H54 (cell line): ENCODE measurements at regions not wholly inside any gene's neighbourhood (a gene's known extent, or its start where the extent isn't known, plus 50 kb on each side); places are given as distances from the start of the nearest gene placed in this dataset.

Source experiments
- DNase-seq: peaks from one replicate; pipeline ENCODE4 v3.0.0; 2011; ENCODE audit warnings: low spot score, mixed read lengths; ENCODE audit not compliant: insufficient read length
- FAIRE-seq: peaks from 3 replicates; lab custom pipeline; 2011; peaks lifted over from hg19 to GRCh38; lab: Jason Lieb, UNC
- POLR2A ChIP-seq: IDR thresholded peaks from 2 replicates; pipeline ENCODE4 v1.6.1; 2011; ENCODE audit warnings: low read depth, mild to moderate bottlenecking, low read length

DNA sequence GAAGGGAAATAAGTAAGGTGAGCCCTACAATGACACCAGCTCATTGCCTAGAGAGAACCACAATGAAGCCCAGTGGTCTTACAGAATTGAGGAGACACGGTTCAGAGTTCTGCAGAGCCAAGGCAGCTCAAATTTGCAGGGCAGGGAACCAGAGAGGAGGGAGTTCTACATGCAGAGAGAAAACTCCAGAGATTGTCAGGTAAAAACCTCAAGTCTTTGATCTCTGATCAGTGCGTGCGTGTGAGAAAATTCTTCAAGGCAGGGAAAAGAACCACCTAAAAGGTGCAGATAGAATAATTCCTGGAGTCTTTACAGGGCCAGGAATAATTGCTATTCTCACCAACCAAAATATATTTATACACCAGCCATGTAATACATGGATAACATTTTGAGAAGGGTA lies 88.0 kb upstream of the SNRK start:
- no peak for FAIRE-seq
- no peak for DNase-seq
- TF ChIP-seq POLR2A, result no peak

DNA sequence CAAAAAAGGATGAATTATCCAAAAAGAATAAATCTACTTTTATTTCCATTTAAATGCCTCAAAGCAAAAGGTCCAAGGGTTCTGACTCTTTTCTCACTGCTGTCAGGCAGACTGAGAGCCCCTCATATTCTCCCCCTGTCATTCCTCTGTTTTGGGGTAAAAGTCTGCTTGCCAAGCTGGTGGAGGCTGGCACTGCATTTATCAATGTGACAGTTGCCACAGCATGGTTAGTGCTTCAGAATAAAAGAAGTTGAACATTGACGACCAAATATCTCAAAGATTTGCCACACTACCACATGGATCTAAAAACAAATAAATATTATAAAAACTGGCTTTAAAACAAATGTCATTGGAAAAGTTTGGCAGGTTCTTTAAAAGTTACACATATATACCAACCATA lies 89.2 kb upstream of the SNRK start:
- no peak for DNase-seq
- no peak for TF ChIP-seq POLR2A
- FAIRE-seq, result no peak

DNA sequence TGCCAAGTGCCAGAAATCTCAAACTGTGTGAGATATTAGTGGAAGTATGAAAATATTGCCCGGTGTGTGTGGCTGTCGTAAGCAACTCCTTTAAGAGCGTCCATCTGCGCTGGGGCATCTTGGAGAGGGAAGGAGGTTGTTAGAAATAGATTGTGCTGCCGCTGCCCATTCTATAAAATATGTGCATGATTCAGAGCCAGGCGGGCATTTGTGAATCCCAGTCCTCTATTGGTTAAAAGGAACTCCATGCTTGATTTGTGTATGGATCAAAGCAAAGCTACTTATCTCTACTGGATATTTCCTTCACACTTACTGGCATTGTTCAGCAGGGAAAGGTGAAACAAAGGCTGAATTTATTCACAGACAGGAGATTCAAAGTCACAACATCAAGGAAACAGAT lies 89.6 kb upstream of the SNRK start:
- DNase-seq, result no peak
- no peak for FAIRE-seq
- no peak for TF ChIP-seq POLR2A

DNA sequence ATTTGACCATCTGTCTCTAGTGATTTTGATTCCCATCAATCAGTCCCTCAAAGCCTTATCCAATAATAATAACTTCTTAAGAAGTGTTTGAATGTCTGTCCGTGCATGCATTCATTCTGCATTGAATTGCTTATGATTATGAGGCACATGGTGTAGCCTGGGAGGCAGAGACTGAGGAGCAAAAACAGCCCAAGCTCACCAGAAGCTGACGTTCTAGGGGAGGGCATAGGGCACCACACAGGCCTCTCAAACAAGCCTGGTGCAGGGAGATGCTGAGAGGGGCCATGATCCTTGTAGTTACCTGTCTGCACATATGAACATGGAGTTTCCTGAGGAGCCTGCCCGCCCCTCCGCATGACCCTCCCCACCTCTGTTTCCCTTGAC lies 89.2 kb upstream of the POMGNT2 start:
- FAIRE-seq (no peak), DNase-seq (no peak)
- TF ChIP-seq POLR2A, result no peak

DNA sequence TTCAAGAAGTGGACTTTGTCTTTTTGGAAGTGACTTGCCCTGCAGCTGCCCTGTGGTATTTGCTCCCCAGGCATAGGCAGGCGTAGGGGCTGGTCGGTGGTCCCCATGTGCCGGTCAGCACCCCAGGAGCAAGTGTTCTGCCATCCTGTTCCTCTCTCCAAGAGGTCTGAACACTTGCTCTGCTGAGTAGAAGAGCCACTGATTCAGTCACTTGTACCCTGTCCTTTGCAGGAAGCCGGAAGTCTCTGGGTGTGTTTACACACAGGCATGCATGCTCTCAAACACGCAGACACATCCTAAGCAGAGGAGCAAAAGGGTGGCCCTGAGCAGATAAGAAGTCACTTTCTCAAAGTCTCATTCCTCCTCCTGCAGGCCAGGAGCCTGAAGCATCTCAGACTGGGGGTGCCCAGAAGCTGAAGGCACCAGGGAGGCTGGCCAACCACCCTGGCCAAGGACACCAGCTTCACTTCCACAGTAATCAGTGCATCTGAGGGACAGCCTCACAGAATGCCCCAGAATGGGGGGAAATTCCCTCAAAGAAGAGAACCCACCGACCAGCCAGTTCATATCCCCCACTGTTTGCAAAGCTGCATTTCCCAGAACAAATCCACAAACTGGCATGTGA lies 88.7 kb upstream of the POMGNT2 start:
- no peak for TF ChIP-seq POLR2A
- FAIRE-seq (no peak), DNase-seq (no peak)

DNA sequence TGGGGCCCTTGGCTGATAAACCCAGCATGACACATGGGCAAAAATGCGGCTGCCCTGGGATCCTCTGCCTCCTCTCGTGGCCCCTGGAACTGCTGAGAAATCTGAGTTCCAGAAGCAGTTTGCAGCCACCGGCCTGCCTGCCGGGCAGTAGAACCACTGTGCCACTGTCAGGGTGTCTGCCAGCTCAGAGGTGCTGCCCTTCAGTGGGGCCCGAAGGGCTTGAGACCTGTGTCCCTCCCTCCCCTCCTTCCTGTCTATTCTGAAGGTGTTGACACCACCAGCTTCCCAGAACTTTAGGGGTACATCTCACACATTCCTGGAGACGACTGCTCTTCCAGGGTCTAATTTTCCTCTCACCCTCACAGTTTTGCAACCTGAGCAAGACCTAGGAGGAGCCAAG lies 88.2 kb upstream of the POMGNT2 start:
- DNase-seq (no peak), FAIRE-seq (no peak)
- TF ChIP-seq POLR2A, result no peak

DNA sequence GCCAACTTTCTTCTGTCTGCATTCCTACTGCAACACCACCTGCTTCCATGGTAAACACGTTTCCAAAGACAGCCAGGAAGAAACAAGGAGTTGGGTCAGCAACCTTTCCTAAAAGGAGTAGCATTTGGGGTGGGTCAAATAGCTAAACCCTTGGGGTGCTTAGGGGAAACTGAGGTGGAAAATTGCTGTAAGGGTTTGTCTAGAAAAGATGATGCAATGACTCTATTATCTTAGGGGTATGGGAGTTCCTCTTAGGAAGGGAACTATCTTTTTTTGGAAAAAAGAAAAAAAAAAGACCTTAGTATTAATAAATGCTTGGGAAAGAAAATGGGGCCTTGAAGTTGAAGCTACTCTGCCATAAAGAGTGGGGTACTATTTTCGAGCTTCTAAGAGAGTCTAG lies 86.1 kb upstream of the POMGNT2 start:
- TF ChIP-seq POLR2A, result no peak
- FAIRE-seq (no peak), DNase-seq (no peak)

DNA sequence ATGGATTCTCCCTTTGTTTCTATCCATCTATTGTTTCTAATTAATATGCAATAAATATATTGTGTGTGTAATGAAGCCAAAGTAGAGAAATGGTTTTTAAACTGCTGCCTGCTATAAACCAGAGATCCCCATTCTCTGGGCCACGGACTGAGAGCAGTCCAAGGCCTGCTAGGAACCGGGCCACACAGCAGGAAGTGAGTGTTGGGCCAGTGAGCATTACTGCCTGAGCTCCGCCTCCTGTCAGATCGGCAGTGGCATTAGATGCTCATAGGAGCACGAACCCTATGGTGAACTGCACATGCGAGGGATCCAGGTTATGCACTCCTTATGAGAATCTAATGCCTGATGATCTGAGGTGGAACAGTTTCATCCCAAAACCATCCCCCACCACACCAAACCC lies 85.2 kb upstream of the POMGNT2 start:
- TF ChIP-seq POLR2A, result no peak
- no peak for FAIRE-seq
- DNase-seq, result no peak

DNA sequence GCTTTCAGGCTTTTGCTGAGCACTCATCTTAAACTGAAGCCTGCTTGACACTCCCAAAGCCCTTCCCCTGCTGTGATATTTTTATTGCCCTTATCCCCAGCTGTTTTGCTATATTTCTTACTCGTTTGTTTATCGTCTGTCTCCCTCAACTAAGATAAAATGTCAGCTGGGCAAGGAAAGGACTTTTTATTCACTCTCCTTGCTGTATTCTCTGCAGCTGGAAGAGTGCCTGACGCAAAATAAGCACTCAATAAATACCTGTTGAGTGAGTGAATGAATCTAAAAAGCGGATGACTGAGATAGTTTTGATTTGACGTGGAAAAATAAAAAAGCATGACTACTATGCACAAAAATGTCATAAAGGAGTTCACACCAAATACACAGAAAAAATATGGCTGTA lies 84.8 kb upstream of the POMGNT2 start:
- DNase-seq (peak; percentile 27), FAIRE-seq (no peak)
- TF ChIP-seq POLR2A, result no peak

DNA sequence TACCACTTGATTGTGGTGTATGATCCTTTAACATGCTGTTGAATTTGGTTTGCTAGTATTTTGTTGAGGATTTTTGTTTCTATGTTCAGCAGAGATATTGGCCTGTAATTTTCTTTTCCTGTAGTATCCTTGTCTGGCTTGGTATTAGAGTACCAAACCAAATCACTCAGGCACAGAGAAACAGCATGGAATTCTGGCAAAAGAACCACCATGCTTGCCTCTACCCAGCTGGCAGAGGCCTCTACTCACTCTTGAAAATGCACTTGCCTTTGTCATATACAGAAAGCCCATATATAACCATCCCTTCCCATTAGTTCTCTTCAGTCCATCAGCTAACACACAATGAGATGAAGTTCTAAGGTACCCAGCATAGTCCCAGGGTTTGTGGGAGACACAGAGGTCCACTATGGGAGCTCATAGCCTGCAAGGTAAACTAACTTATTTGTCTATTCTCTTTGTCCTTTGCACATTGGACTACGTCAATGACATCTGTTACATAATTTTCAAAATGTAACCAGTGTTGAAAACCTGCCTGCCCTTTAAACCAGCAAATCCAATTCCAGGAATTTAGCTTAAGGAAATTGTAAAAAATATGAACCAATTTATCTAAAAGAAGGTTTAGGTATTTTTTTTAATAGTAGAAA lies 82.1 kb upstream of the POMGNT2 start:
- FAIRE-seq (no peak), DNase-seq (no peak)
- TF ChIP-seq POLR2A, result no peak

DNA sequence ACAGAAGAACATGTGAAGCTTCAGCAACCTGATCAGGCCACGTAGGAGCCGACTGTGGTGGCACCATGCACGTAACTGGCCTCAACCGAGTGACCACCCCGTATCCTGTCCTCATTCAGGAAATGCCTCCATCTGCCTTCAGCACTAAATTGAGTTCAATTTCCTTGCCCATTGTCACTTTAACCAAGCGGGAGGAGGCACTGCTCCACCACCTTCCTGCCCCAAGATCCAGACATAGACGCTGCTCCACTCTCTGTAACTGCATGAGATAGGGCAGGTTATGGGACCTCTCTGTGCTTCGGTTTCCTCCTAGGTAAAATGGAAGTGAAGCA lies 80.1 kb upstream of the POMGNT2 start:
- FAIRE-seq (no peak), DNase-seq (no peak)
- TF ChIP-seq POLR2A, result no peak

DNA sequence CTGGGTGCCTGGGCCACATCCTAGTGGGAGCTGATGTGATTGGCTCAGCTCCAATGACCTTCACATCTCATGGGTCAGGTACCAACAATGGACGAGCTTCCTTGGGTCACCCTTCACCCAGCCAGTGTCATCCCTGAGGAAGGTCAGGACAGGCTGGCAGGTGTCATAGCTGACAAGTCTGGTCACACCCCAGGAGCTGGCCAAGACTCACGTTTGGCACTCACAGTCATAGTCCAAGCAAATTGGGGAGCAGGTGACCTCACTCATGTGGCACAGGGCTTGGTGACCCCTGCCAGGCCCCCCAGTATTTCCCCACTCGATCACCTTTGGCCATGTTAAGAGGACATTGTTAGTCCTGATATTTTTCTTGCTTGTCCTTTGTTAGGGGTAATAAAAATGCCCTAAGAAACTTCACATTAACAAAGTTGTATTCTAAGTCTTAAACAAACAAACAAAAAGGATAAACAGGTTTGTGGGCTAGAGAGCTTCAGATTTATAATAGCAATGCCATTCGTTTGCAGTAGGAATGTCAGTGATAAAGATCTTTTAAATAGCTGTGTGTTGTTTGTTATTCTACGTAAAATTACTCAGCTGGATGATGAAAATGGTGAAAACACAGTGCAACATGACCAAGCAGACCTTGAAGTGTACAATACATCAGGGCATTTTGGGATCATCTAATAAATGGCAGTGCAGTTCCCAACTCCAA lies 79.5 kb upstream of the POMGNT2 start:
- no peak for FAIRE-seq
- DNase-seq, result no peak
- TF ChIP-seq POLR2A, result no peak

DNA sequence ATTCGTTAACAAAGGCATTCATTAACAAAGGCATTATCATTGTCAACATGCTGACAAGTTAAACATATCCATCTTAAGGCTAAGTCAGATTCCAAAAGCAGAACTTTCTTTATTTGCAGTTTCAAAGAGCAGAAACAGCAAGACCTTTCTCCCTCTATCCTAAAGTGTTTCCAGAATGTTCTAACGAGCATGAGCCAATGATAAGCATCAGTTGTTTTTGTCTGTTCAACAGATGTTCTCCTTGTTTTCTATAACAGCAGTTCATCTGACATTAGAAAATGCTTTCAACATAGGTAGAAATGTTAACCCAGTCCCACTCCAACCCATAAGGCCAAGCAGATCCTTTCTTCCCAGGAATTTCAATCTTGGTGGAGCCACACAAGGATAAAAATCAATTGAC lies 77.6 kb upstream of the POMGNT2 start:
- TF ChIP-seq POLR2A, result no peak

DNA sequence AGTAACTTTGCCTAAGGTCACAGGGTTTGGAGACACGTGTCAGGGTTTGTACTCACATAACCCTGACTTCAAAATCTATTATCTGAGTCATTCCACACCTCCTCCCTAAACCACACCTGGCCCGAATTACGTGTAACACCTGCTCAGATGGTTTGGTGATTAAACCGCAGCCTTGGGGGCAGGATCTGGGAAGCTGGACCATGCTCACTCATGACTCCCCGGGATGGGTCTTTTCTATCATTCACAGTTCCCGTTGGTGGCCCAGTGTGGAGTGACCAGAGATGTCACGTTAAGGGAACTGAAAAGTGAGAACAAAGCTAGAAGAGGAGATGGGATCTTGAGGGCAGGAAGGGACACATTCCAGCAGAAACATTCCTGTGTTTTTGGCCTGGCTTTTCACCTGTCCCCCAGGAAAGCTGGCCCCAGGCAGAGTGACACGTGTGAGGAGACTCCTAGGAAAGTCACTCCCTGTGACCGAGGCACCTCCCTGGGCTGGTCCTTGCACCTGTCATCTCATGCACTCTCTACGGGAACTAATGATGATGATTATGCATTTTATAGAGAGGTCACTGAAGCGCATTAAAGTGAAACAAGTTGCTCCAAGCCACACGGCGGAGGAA lies 75.4 kb upstream of the POMGNT2 start:
- FAIRE-seq (no peak), DNase-seq (no peak)
- TF ChIP-seq POLR2A, result no peak

More for the DNA sequence above, 77.6 kb upstream of the POMGNT2 start:
- DNase-seq (no peak), FAIRE-seq (no peak)
